Adrenal gland (tissue), 9 donors: ENCODE measurements at regions not wholly inside any gene's neighbourhood (a gene's known extent, or its start where the extent isn't known, plus 50 kb on each side); places are given as distances from the start of the nearest gene placed in this dataset.
"Not testable (repeated sequence)": the region's sequence is repeated elsewhere in the genome, so short reads cannot be mapped to it uniquely, and the experiment has no call there.

Experiments
- DNase-seq, 7 donors: peaks; one replicate each; pipeline ENCODE4 v3.0.0-alpha.2; 2019 to 2020
- H3K27ac ChIP-seq, 5 donors: fragments of 200-600 bp; sonication (generic) in 4 of 5; 1 replicate in 3 of 5; 2 replicates in 2 of 5; pipeline versions ENCODE4 v1.5.1 to v1.8.0; 2016 to 2020; ENCODE audit warnings: mild to moderate bottlenecking in 1 of 5
- H3K27me3 ChIP-seq: fragments of 200-600 bp; 2 replicates; pipeline ENCODE4 v1.8.0; 2021
- H3K36me3 ChIP-seq, 2 donors: fragments of 200-600 bp; replicated peaks in 1 of 2; 1 replicate in 1 of 2; 2 replicates in 1 of 2; pipeline versions ENCODE4 v1.5.1 to v1.8.0; 2018 to 2022
- H3K4me1 ChIP-seq, 2 donors: fragments of 200-600 bp; replicated peaks in 1 of 2; 1 replicate in 1 of 2; 2 replicates in 1 of 2; pipeline versions ENCODE4 v1.5.1 to v1.8.0; 2018 to 2021
- H3K4me3 ChIP-seq, 4 donors: fragments of 200-600 bp; sonication (generic) in 3 of 4; one replicate each; pipeline ENCODE4 v1.5.1; 2016 to 2018
- H3K9me3 ChIP-seq, 3 donors: fragments of 200-600 bp; sonication (generic) in 1 of 3; replicated peaks in 1 of 3; 1 replicate in 2 of 3; 2 replicates in 1 of 3; pipeline versions ENCODE4 v1.5.1 to v1.8.0; 2016 to 2021
- POLR2A ChIP-seq, 2 donors: fragments of 450-650 bp; IDR thresholded peaks; one replicate each; pipeline ENCODE4 v1.6.1; 2017; ENCODE audit warnings: antibody characterized with exemption in 2 of 2, mild to moderate bottlenecking in 2 of 2, moderate library complexity in 1 of 2
- WGBS, 4 donors: extraction: QIAGEN DNeasy Blood & Tissue Kit in 2 of 4; methylation state at CpG; one replicate each; pipeline versions ENCODE4 v1.1.5 to v1.1.7; 2013 to 2017; 5-methylcytosine and 5-hydroxymethylcytosine counted together
- intact Hi-C, 2 donors: fragments of 100-400 bp; cut with DNase I; formaldehyde crosslinking; loops; one replicate each; pipeline versions ENCODE4 v1.14.1 to v1.15.0; 2022 to 2023
- TF ChIP-seq, protein P1 (sequence below), 6 experiments: fragments of 450-650 bp in 4 of 6; fragments of 200-600 bp in 2 of 6; sonication (generic) in 1 of 6; IDR thresholded peaks; 1 replicate in 5 of 6; 2 replicates in 1 of 6; pipeline versions ENCODE4 v1.5.1 to v1.8.0; 2016 to 2021; ENCODE audit warnings: antibody characterized with exemption in 6 of 6, mild to moderate bottlenecking in 2 of 6, moderate library complexity in 1 of 6
- donor health status: healthy with polysubstance abuse.
- donor health status: Bipolar disorder and iron deficiency.
- donor health status: DM: yes; HTN: yes; CAD: no.
- donor health status: DM: no; HTN: no; CAD: no.
- donor health status: DM: no; HTN: no; CAD: no.

DNA sequence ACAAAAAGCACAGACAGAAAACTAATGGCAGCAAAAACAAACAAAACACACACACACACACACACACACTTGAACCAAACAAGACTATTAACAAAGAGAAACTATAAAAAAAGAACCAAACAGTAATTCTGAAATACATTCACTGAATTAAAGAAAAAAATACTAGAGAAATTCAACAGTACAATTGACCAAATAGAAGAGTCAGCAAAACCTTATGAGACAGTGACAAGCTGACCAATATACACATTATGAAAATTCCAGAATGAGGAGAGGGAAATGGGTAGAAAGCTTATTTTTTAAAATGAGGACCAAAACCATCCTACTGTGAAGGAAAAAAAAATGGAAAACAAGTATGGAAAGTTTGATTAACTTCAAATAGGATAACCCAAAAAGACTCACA is 212.2 kb upstream of the BTBD3 start:
- H3K36me3 ChIP-seq = no peaks in the 10 kb centered on the region
- no peak for DNase-seq
- no peaks in the 10 kb centered on the region for H3K9me3 ChIP-seq
- H3K27me3 ChIP-seq = no peaks in the 10 kb centered on the region
- no peaks in the 10 kb centered on the region for H3K4me1 ChIP-seq
- no peak overlapping the region for H3K4me3 ChIP-seq
- H3K27ac ChIP-seq = no peak overlapping the region
- intact Hi-C loops = no loop called here
- TF ChIP-seq, protein P1, sequence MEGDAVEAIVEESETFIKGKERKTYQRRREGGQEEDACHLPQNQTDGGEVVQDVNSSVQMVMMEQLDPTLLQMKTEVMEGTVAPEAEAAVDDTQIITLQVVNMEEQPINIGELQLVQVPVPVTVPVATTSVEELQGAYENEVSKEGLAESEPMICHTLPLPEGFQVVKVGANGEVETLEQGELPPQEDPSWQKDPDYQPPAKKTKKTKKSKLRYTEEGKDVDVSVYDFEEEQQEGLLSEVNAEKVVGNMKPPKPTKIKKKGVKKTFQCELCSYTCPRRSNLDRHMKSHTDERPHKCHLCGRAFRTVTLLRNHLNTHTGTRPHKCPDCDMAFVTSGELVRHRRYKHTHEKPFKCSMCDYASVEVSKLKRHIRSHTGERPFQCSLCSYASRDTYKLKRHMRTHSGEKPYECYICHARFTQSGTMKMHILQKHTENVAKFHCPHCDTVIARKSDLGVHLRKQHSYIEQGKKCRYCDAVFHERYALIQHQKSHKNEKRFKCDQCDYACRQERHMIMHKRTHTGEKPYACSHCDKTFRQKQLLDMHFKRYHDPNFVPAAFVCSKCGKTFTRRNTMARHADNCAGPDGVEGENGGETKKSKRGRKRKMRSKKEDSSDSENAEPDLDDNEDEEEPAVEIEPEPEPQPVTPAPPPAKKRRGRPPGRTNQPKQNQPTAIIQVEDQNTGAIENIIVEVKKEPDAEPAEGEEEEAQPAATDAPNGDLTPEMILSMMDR (IDR thresholded peaks at IDR 0.05) = no peak
- no peak for TF ChIP-seq POLR2A (IDR thresholded peaks at IDR 0.05)

DNA sequence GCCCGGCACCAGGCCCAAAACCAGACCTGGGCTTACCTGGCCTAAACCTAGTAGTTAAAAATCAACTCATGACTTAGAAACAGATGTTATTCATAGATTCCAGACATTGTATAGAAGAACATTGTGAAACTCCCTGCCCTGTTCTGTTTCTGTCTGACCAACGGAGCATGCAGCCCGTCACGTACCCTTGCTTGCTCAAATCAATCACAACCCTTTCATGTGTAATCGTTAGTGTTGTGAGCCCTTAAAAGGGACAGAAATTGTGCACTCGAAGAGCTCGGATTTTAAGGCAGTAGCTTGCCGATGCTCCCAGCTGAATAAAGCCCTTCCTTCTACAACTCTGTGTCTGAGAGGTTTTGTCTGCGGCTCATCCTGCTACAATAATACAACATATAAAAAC is 209.5 kb upstream of the BTBD3 start:
- WGBS, 4 donors = 88 to 95% (median 93%) methylated on average over 9 of the region's 9 CpGs
- intact Hi-C loops, H3K36me3 ChIP-seq, H3K27me3 ChIP-seq, H3K9me3 ChIP-seq, DNase-seq, H3K4me3 ChIP-seq, H3K4me1 ChIP-seq, H3K27ac ChIP-seq: not testable (repeated sequence)

DNA sequence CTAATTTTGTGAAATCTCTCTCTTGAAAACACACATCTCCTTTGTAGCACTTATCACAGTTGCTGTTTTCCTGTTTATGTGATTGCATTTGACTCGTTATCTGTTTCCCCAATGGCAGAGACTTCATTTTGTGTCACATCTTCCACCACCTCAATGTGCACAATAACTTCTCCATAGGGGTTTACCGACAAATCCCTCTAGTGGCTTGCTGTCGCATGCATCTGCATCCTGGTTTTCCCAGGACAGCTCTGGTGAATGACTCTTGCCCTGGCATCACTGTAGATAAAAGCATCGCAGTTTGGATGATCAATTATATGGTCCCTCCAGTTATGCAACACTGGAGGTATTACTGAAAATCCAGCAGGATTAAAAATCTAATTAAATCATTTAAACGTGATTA is 206.5 kb upstream of the BTBD3 start:
- no peaks in the 10 kb centered on the region for H3K36me3 ChIP-seq
- DNase-seq = no peak
- 83 to 92% (median 86%) methylated on average over 5 of the region's 5 CpGs for WGBS, 4 donors
- no peaks in the 10 kb centered on the region for H3K4me1 ChIP-seq
- no peaks in the 10 kb centered on the region for H3K9me3 ChIP-seq
- no peak overlapping the region for H3K4me3 ChIP-seq
- no peaks in the 10 kb centered on the region for H3K27me3 ChIP-seq
- TF ChIP-seq, protein P1 (IDR thresholded peaks at IDR 0.05) = no peak
- TF ChIP-seq POLR2A (IDR thresholded peaks at IDR 0.05) = no peak
- intact Hi-C loops = no loop called here
- no peak overlapping the region for H3K27ac ChIP-seq

DNA sequence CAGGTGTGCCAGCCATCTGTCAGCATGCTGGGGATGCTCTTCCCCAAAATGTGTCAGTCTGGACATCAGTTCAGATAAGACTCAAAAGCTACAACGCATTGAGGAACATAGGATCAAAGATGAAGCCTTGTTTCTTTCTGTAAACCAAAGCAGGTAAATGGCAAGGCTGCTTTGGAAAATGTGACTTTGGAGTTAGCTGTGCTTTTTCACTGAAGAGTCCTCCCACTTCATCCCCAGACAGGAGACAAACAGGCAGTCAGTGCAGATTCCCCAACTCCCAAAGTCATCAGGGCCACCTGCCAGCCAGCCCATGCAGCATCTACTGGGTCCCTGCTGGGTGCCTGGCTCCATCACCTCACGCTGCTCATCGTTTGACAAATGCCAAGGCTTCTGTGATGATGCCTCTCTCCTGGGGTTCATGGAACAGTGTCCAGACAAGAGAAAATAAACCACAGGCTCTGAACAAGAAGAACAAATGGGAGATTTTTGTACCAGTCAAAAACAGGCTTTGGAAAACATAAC is 205.0 kb upstream of the BTBD3 start:
- Histone ChIP-seq H3K27me3 (no peaks in the 10 kb centered on the region), H3K4me3 (no peak overlapping the region), H3K9me3 (no peaks in the 10 kb centered on the region), H3K27ac (no peak overlapping the region), H3K4me1 (no peaks in the 10 kb centered on the region), H3K36me3 (no peaks in the 10 kb centered on the region)
- intact Hi-C loops = no loop called here
- no peak for TF ChIP-seq POLR2A (IDR thresholded peaks at IDR 0.05)
- TF ChIP-seq, protein P1 (IDR thresholded peaks at IDR 0.05) = no peak
- 63 to 73% (median 67%) methylated on average over 3 of the region's 3 CpGs for WGBS, 4 donors
- DNase-seq = no peak

DNA sequence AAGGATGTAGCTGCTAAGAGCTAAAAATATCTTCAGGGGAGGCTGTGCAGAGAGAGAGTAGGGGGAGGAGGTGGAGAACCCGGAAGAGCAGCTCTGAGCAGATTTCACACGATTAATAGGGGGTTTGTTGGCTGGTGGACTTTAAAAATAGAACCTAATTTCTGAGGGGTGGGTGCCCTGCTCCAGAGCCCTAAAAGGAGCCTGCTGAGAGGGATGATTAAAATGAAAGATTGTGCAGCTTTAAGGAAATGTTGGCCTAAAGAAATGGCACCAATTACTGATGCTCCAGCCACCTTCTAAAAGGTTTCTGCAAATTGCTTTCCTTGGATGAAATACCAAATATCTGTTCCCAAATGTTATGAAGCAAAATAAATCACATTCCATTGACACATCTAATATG is 202.8 kb upstream of the BTBD3 start:
- Histone ChIP-seq H3K27me3 (no peaks in the 10 kb centered on the region), H3K9me3 (no peaks in the 10 kb centered on the region), H3K4me1 (no peaks in the 10 kb centered on the region), H3K36me3 (no peaks in the 10 kb centered on the region), H3K27ac (no peak overlapping the region), H3K4me3 (no peak overlapping the region)
- intact Hi-C loops = no loop called here
- DNase-seq = no peak
- no peak for TF ChIP-seq POLR2A (IDR thresholded peaks at IDR 0.05)
- TF ChIP-seq, protein P1 (IDR thresholded peaks at IDR 0.05) = no peak
- 16 to 58% (median 20%) methylated on average over 2 of the region's 2 CpGs for WGBS, 4 donors
